H1 (cell line): ENCODE measurements at regions not wholly inside any gene's neighbourhood (a gene's known extent, or its start where the extent isn't known, plus 50 kb on each side); places are given as distances from the start of the nearest gene placed in this dataset.

Source experiments
- CTCF ChIA-PET: fragments of 300-600 bp; sonication (Branson Sonifier 250); formaldehyde crosslinking; loops from one replicate; lab custom pipeline; 2021; ENCODE audit not compliant: partially characterized antibody; lab: Charles Lee
- POLR2A ChIA-PET: fragments of 300-600 bp; sonication (Branson Sonifier 250); formaldehyde crosslinking; loops from one replicate; lab custom pipeline; 2021; ENCODE audit warnings: inconsistent platforms; ENCODE audit not compliant: partially characterized antibody; lab: Charles Lee
- DNase-seq, 2 experiments: peaks; one replicate each; pipeline versions ENCODE4 v3.0.0 to v3.0.0-alpha.2; 2010 to 2022; ENCODE audit warnings: low spot score in 2 of 2, low read depth in 1 of 2, mixed read lengths in 1 of 2
- FAIRE-seq: peaks from 2 replicates; lab custom pipeline; 2011; peaks lifted over from hg19 to GRCh38; lab: Jason Lieb, UNC
- H2AFZ ChIP-seq: 2 replicates; pipeline ENCODE4 v1.8.1; 2012; ENCODE audit warnings: low read length, inconsistent platforms
- H2AK5ac ChIP-seq: 2 replicates; pipeline ENCODE4 v1.6.1; 2013; ENCODE audit warnings: low read depth, low read length
- H2BK120ac ChIP-seq: replicated peaks from 2 replicates; pipeline ENCODE3; 2013; ENCODE audit warnings: low read depth, low read length, inconsistent platforms
- H2BK12ac ChIP-seq: 2 replicates; pipeline ENCODE4 v1.6.1; 2013; ENCODE audit warnings: low read depth, low read length
- H2BK15ac ChIP-seq: 2 replicates; pipeline ENCODE4 v1.6.1; 2013; ENCODE audit warnings: low read length
- H2BK20ac ChIP-seq: 2 replicates; pipeline ENCODE4 v1.6.1; 2013; ENCODE audit warnings: low read length
- H2BK5ac ChIP-seq: 2 replicates; pipeline ENCODE4 v1.6.1; 2013; ENCODE audit warnings: low read depth, low read length
- H3K14ac ChIP-seq: 2 replicates; pipeline ENCODE4 v1.6.1; 2013; ENCODE audit warnings: inconsistent platforms; ENCODE audit not compliant: insufficient read length
- H3K18ac ChIP-seq: 2 replicates; pipeline ENCODE4 v1.6.1; 2013; ENCODE audit warnings: low read length; ENCODE audit errors: extremely low read depth
- H3K23ac ChIP-seq: 2 replicates; pipeline ENCODE4 v1.6.1; 2013; ENCODE audit warnings: inconsistent platforms; ENCODE audit not compliant: insufficient read length
- H3K23me2 ChIP-seq: 2 replicates; pipeline ENCODE4 v1.6.1; 2013; ENCODE audit warnings: low read depth, low read length
- H3K27ac ChIP-seq: 2 replicates; pipeline ENCODE4 v1.6.1; 2011; ENCODE audit warnings: low read depth, low read length, inconsistent platforms
- H3K27me3 ChIP-seq, 4 experiments: replicated peaks in 1 of 4; 1 replicate in 1 of 4; 2 replicates in 3 of 4; pipeline versions ENCODE4 v1.6.1 to v1.8.1; 2011 to 2013; ENCODE audit warnings: low read length in 3 of 4, mild to moderate bottlenecking in 3 of 4, inconsistent platforms in 2 of 4, mixed read lengths in 2 of 4, moderate library complexity in 1 of 4; ENCODE audit not compliant: control insufficient read depth in 3 of 4, insufficient read depth in 3 of 4; ENCODE audit errors: extremely low read depth in 1 of 4
- H3K36me3 ChIP-seq, 4 experiments: 2 replicates each; pipeline versions ENCODE4 v1.6.1 to v1.8.1; 2011 to 2013; ENCODE audit warnings: mild to moderate bottlenecking in 4 of 4, low read length in 3 of 4, moderate library complexity in 2 of 4, control low read depth in 1 of 4, inconsistent platforms in 1 of 4; ENCODE audit not compliant: insufficient read depth in 4 of 4, control insufficient read depth in 2 of 4
- H3K4ac ChIP-seq: replicated peaks from 2 replicates; pipeline ENCODE3; 2013; ENCODE audit warnings: low read length, low read depth, mixed read lengths, inconsistent platforms; ENCODE audit not compliant: insufficient read length
- H3K4me1 ChIP-seq, 4 experiments: replicated peaks in 1 of 4; 1 replicate in 1 of 4; 2 replicates in 3 of 4; pipeline versions ENCODE4 v1.6.1 to v1.8.1; 2011 to 2013; ENCODE audit warnings: low read length in 3 of 4, inconsistent platforms in 2 of 4, mixed read lengths in 1 of 4; ENCODE audit not compliant: insufficient read depth in 4 of 4, control insufficient read depth in 3 of 4
- H3K4me2 ChIP-seq, 2 experiments: 2 replicates each; pipeline versions ENCODE4 v1.6.1 to v1.8.1; 2011 to 2013; ENCODE audit warnings: low read depth in 2 of 2, low read length in 2 of 2, control low read depth in 1 of 2, inconsistent platforms in 1 of 2, mild to moderate bottlenecking in 1 of 2; ENCODE audit not compliant: insufficient read depth in 1 of 2
- H3K4me3 ChIP-seq, 4 experiments: fragments of 200-600, 300-600 bp in 1 of 4; sonication (generic), shearing (Covaris generic), sonication (Bioruptor Twin) in 1 of 4; 2 replicates each; pipeline versions ENCODE4 v1.5.1 to v1.8.1; 2011 to 2016; ENCODE audit warnings: low read length in 4 of 4, low read depth in 3 of 4, control low read depth in 2 of 4, inconsistent platforms in 2 of 4, mild to moderate bottlenecking in 2 of 4, mixed read lengths in 1 of 4, moderate library complexity in 1 of 4; ENCODE audit not compliant: insufficient read depth in 2 of 4; ENCODE audit errors: extremely low read depth in 1 of 4
- H3K56ac ChIP-seq: replicated peaks from 2 replicates; pipeline ENCODE3; 2013; ENCODE audit warnings: low read depth, mild to moderate bottlenecking, mixed read lengths, low read length, inconsistent platforms; ENCODE audit not compliant: insufficient read length
- H3K79me1 ChIP-seq: 2 replicates; pipeline ENCODE4 v1.6.1; 2013; ENCODE audit warnings: low read depth, low read length, control low read depth
- H3K79me2 ChIP-seq, 2 experiments: 2 replicates each; pipeline versions ENCODE4 v1.6.1 to v1.8.1; 2012 to 2013; ENCODE audit warnings: low read length in 2 of 2, mild to moderate bottlenecking in 2 of 2, inconsistent platforms in 1 of 2; ENCODE audit not compliant: insufficient read depth in 2 of 2, control insufficient read depth in 1 of 2
- H3K9ac ChIP-seq, 4 experiments: replicated peaks in 1 of 4; 1 replicate in 1 of 4; 2 replicates in 3 of 4; pipeline versions ENCODE4 v1.6.1 to v1.8.1; 2011 to 2013; ENCODE audit warnings: low read depth in 3 of 4, low read length in 3 of 4, control low read depth in 2 of 4, mild to moderate bottlenecking in 2 of 4, moderate library complexity in 2 of 4, inconsistent platforms in 1 of 4; ENCODE audit errors: extremely low read depth in 1 of 4
- H3K9me3 ChIP-seq, 2 experiments: 2 replicates each; pipeline versions ENCODE4 v1.6.1 to v1.8.1; 2012 to 2013; ENCODE audit warnings: mild to moderate bottlenecking in 2 of 2, moderate library complexity in 2 of 2, control low read depth in 1 of 2, inconsistent platforms in 1 of 2, low read depth in 1 of 2, low read length in 1 of 2, mixed read lengths in 1 of 2; ENCODE audit not compliant: insufficient read depth in 2 of 2
- H4K20me1 ChIP-seq, 2 experiments: replicated peaks in 1 of 2; 2 replicates each; pipeline versions ENCODE3 to v1.8.1; 2011 to 2013; ENCODE audit warnings: inconsistent platforms in 2 of 2, low read length in 2 of 2, mild to moderate bottlenecking in 1 of 2; ENCODE audit not compliant: insufficient read depth in 2 of 2, control insufficient read depth in 1 of 2
- H4K5ac ChIP-seq: 2 replicates; pipeline ENCODE4 v1.6.1; 2013; ENCODE audit warnings: low read length, low read depth, mixed read lengths, inconsistent platforms; ENCODE audit not compliant: insufficient read length
- H4K8ac ChIP-seq: 2 replicates; pipeline ENCODE4 v1.8.0; 2013; ENCODE audit warnings: mild to moderate bottlenecking, moderate library complexity, low read length, inconsistent platforms; ENCODE audit not compliant: insufficient read depth; ENCODE audit errors: extremely low read depth
- H4K91ac ChIP-seq: replicated peaks from 2 replicates; pipeline ENCODE3; 2013; ENCODE audit warnings: low read length, mixed read lengths, inconsistent platforms; ENCODE audit not compliant: insufficient read length
- ASH2L ChIP-seq: fragments of 200-600, 300-600 bp; sonication (generic); IDR thresholded peaks from one replicate; pipeline ENCODE4 v1.7.1; 2017; ENCODE audit warnings: low read length
- CHD1 ChIP-seq: IDR thresholded peaks from 2 replicates; pipeline ENCODE4 v1.6.1; 2012; ENCODE audit warnings: low read depth, low read length, improper control_type of control experiment
- CTBP2 ChIP-seq: IDR thresholded peaks from 2 replicates; pipeline ENCODE4 v1.7.0; 2011; ENCODE audit warnings: borderline replicate concordance, mild to moderate bottlenecking, moderate library complexity, mixed read lengths, low read length; ENCODE audit not compliant: insufficient read depth, insufficient read length
- EGR1 ChIP-seq: IDR thresholded peaks from 2 replicates; pipeline ENCODE4 v1.6.1; 2011; ENCODE audit warnings: low read depth, low read length, borderline replicate concordance
- EP300 ChIP-seq, 2 experiments: IDR thresholded peaks; 1 replicate in 1 of 2; 2 replicates in 1 of 2; pipeline ENCODE4 v1.6.1; 2011 to 2012; ENCODE audit warnings: low read depth in 2 of 2, low read length in 2 of 2, mild to moderate bottlenecking in 2 of 2, borderline replicate concordance in 1 of 2, inconsistent platforms in 1 of 2, moderate library complexity in 1 of 2
- HDAC6 ChIP-seq: IDR thresholded peaks from one replicate; pipeline ENCODE4 v1.7.1; 2012; ENCODE audit warnings: low read depth, mild to moderate bottlenecking, inconsistent platforms, low read length, moderate library complexity
- JUND ChIP-seq: IDR thresholded peaks from 2 replicates; pipeline ENCODE4 v1.6.1; 2011; ENCODE audit warnings: mild to moderate bottlenecking, improper control_type of control experiment, low read length
- KDM4A ChIP-seq: IDR thresholded peaks from one replicate; pipeline ENCODE4 v1.7.1; 2012; ENCODE audit warnings: low read depth, mild to moderate bottlenecking, moderate library complexity, low read length, inconsistent platforms; ENCODE audit not compliant: severe bottlenecking
- TAF1 ChIP-seq: IDR thresholded peaks from 2 replicates; pipeline ENCODE4 v1.6.1; 2011; ENCODE audit warnings: mild to moderate bottlenecking, low read depth, low read length
- TCF12 ChIP-seq: IDR thresholded peaks from 2 replicates; pipeline ENCODE4 v1.6.1; 2011; ENCODE audit warnings: low read depth, mild to moderate bottlenecking, low read length
- WGBS, 2 experiments: shearing (Covaris generic) in 1 of 2; methylation state at CpG; one replicate each; pipeline versions ENCODE4 v1.1.6 to v1.1.7; 2013 to 2015; ENCODE audit warnings: low lambda C conversion rate in 2 of 2, mixed read lengths in 2 of 2, inconsistent platforms in 1 of 2, low coverage in 1 of 2, missing lambda C conversion rate in 1 of 2; ENCODE audit not compliant: insufficient replicate concordance in 2 of 2, insufficient coverage in 1 of 2, insufficient read length in 1 of 2; ENCODE audit errors: extremely low coverage in 1 of 2, missing lambda C conversion rate in 1 of 2; 5-methylcytosine and 5-hydroxymethylcytosine counted together
- TF ChIP-seq, protein P1 (sequence below): IDR thresholded peaks from 2 replicates; pipeline ENCODE4 v1.6.1; 2012; ENCODE audit warnings: inconsistent platforms

DNA sequence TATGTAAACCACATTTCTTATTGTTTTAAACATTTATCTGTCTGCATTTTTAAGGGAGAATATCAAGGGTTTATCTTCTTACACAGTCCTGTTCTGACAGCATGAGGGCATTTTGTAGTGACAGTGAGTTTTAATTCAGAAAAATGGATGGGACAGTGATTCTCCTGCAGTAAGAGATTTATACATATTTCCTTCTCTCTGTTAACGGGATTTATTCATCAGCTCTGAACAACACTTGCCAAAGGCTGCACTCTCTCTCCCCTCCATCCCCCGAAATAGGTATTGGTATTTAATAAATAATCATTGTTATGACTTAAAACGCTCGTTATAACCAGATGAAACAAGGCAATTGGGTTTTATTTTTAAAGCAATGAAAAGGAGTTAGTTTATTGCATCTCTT, 410.9 kb downstream of the STIM2 start:
- Histone ChIP-seq H4K8ac (no peak overlapping the region), H3K4ac (no peak overlapping the region), H3K4me2 (no peak overlapping the region), H3K18ac (no peak overlapping the region), H3K79me1 (no peaks in the 10 kb centered on the region), H2AFZ (no peak overlapping the region), H3K4me3 (no peak overlapping the region), H3K79me2 (no peaks in the 10 kb centered on the region), H2BK5ac (no peak overlapping the region), H3K4me1 (peaks cover 0 to 6% (median 0%) of the 10 kb centered on the region in 4 experiments; a peak in 1 of 7 replicates), H3K36me3 (no peaks in the 10 kb centered on the region), H3K27ac (no peak overlapping the region)
- 90% methylated on average over 4 of the region's 4 CpGs; no CpG with 5 or more reads in 1 of the 2 experiments for WGBS, 2 experiments
- POLR2A ChIA-PET = no interaction called here
- FAIRE-seq = no peak
- no peak for TF ChIP-seq CTBP2
- TF ChIP-seq JUND = no peak
- no peak for TF ChIP-seq CHD1
- TF ChIP-seq, protein P1, sequence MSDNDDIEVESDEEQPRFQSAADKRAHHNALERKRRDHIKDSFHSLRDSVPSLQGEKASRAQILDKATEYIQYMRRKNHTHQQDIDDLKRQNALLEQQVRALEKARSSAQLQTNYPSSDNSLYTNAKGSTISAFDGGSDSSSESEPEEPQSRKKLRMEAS = no peak
- TF ChIP-seq ASH2L = no peak
- no peak for TF ChIP-seq TCF12
- TF ChIP-seq EP300 (IDR thresholded peaks at IDR 0.05; ENCODE audit: borderline replicate concordance in 1 of 2, low read depth in 2 of 2, low read length in 2 of 2) = no peak
- no peak for TF ChIP-seq HDAC6
- TF ChIP-seq TAF1 = no peak
- no peak for TF ChIP-seq KDM4A
- no peak for TF ChIP-seq EGR1
- TF ChIP-seq, all 59 proteins: peak for 0
- no peak overlapping the region for H3K56ac ChIP-seq
- H3K27me3 ChIP-seq = no peaks in the 10 kb centered on the region
- no peak overlapping the region for H2BK120ac ChIP-seq
- H3K23me2 ChIP-seq = no peaks in the 10 kb centered on the region
- no peak overlapping the region for H2BK12ac ChIP-seq
- H2AK5ac ChIP-seq = no peak overlapping the region
- no peak overlapping the region for H3K14ac ChIP-seq
- no peak overlapping the region for H3K9ac ChIP-seq
- DNase-seq = no peak
- H2BK15ac ChIP-seq = no peak overlapping the region
- no peak overlapping the region for H4K5ac ChIP-seq
- H3K23ac ChIP-seq = no peak overlapping the region
- no peak overlapping the region for H2BK20ac ChIP-seq
- CTCF ChIA-PET = no interaction called here
- no peaks in the 10 kb centered on the region for H4K20me1 ChIP-seq
- H3K9me3 ChIP-seq = no peaks in the 10 kb centered on the region
- H4K91ac ChIP-seq = no peak overlapping the region
